Stimulated activated naive CD4-positive, alpha-beta T cell (primary cell): ENCODE measurements at regions not wholly inside any gene's neighbourhood (a gene's known extent, or its start where the extent isn't known, plus 50 kb on each side); places are given as distances from the start of the nearest gene placed in this dataset.
"Not testable (repeated sequence)": the region's sequence is repeated elsewhere in the genome, so short reads cannot be mapped to it uniquely, and the experiment has no call there.

ENCODE experiments used
- DNase-seq, 6 experiments: peaks; one replicate each; lab custom pipeline; 2025; lab: John Stamatoyannopoulos, UW

DNA sequence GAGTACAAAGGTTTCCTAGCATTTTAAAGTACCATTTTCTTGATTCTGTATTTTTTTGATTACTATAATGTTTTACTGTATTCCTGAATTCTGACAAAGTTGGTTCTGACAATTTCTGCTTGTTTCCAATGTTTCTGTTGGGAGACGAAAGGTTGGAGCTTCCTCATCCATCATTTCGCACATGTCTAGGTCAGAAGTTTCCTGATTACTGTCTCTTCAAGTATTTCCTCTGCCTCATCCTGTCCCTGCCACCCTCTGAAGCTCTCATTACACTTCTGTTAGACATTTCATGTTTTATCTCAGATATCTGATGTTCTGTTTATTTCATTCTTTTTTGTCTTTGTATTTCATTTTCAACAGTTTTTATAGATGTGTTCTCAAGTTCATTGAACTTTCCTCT, 895.8 kb downstream of the TSN start:
- DNase-seq, result no peak

- no peak for DNase-seq
Measured at GRCh38 chr2:122651780-122652179, 896.3 kb downstream of the TSN start.

GRCh38 chr2:122652670-122653069, 897.2 kb downstream of the TSN start:
- no peak for DNase-seq

DNA sequence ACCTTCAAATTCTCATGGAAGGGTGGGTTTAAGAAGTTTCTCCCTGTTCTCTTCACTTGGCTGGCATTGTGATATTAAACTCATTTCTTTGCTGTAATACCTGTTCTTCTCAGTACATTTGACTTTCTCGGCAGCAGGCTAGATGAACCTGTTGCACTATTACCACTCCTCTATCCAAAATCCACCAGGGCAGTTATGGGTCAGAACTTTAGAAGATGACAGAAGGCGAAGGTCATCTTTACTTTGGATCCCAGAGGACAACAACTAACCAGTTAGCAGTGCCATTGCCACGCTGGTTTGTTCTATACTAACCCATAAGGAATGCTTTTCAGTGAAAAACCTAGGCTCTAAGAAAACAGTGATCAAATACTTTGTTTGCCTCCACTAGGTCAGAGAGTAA, 901.0 kb downstream of the TSN start:
- no peak for DNase-seq

GRCh38 chr2:122660786-122661634, 905.6 kb downstream of the TSN start:
- DNase-seq, result no peak

DNA sequence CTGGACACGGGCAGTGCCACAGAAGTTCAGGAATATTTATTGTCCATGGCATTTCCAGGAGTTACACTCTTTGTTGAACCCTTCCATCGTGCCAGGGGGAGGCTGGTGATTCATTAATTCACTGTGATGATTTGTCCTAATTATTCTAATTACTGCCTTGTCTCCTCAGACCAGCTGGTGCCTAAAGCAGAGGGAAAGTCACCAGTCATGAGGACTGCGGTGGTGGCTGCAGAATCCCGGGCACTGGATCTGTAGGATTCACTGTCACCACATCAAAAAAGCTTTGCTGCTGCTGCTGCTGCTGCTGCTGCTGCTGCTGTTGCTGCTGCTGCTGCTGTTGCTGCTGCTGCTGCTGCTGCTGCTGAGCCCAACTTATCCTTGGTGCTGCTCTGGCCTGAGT, 908.2 kb downstream of the TSN start:
- no peak for DNase-seq

DNA sequence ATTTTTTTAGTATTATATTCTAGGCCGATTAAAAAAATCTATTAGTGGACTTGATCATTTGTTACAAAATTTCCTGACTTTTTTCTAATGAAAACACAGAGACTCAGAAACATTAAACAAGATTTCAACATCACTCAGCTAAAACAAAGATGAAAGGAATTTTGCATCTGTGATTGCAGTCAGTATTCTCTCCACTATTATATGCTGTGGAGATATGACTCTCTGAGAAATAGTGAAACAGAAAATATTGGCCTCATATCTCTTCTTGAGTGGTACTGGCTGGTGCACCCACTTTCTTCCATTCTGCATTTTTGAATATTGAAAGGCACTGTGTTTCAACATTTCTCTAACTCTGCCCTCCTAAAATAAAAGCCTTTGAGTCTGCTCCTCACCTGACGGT, 914.2 kb downstream of the TSN start:
- no peak for DNase-seq

GRCh38 chr2:122670897-122671296, 915.4 kb downstream of the TSN start:
- DNase-seq, result no peak

DNA sequence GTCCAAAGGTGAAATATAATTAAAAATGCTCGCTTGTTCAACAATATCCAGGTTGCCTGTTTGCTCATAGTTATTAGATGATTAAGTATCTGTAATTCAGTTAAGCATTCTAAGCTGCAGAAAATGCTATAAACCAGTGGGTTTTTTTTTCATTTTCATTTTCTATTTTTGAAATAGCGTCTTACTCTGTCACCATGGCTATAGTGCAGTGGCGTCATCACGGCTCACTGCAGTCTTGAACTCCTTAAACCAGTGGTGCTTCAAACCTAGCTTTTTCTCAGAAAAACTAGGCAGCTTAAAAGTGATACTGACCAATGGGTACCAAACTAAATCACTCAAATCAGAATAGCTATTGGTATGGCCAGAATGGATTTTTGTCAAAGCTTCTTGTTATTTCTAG, 925.2 kb downstream of the TSN start:
- no peak for DNase-seq

- DNase-seq, result no peak
Measured at GRCh38 chr2:122681626-122682025, 926.2 kb downstream of the TSN start.

- DNase-seq, result no peak
Measured at GRCh38 chr2:122682356-122682755, 926.9 kb downstream of the TSN start.

DNA sequence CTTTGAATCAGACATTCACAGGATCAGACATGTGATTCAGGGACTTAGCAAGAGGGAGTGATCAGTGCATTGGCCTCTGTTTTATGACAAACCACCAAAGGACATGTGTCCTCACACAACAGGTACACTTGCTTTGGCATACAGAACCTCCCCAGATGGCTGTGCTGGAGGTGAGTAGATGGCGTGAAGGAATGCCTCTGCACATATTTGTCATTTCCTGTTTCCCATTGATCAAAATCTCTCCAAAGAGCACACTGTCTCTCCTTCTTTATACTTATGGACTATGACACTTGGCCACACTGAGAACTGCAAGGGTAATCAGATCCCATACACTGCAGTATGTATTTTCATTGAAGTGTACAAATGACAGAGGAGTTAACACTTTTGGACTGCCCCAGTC, 927.6 kb downstream of the TSN start:
- no peak for DNase-seq

DNA sequence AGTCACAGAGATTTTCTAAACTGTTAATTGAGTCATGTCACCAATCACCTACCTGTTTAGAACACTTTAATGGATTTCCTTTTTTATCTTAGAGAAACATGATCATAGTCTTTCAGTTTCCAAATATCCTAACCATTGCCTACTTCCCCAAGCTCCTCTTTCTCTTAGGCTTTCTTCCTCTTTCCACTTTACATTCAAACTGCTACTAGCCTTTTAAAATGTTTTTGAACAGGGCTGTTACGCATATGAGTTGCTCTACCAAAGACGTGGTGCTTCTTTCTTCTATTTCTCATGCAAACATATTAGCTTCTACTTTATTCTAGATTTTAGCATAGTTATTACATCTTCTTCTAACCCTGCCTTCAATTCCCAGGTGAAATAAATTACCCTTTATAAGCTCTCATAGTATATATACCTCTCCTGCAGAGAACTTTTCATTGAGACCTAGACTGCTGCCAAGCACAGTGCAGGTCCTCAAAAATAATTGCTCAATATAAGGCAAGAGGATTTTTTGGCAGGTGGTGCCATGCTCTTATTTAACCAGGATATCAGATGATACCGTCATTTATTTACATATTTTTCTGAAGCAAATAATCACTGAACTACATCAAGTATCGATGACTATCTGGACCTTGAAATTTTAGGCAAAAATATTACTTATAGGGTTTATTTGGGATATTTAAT, 937.1 kb downstream of the TSN start:
- DNase-seq, result no peak

DNA sequence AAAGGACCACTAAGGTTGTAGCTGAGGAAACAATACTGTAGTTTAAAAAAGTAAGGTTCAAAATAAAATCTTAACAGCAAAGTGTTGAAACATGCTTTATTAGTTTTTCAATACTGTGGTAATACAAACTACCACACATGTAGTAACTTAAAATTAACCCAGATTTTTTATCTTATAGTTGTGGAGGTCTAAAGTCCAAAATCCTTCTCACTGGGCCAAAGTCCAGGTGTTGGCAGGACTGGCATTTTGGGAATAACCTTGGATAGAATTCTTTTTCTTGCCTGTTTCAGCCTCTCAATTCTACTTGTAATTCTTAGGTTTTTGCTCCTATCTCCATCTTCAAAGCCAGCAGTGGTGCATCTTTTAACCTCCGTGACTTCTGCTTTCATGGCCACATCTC, 942.0 kb downstream of the TSN start:
- DNase-seq, result no peak

DNA sequence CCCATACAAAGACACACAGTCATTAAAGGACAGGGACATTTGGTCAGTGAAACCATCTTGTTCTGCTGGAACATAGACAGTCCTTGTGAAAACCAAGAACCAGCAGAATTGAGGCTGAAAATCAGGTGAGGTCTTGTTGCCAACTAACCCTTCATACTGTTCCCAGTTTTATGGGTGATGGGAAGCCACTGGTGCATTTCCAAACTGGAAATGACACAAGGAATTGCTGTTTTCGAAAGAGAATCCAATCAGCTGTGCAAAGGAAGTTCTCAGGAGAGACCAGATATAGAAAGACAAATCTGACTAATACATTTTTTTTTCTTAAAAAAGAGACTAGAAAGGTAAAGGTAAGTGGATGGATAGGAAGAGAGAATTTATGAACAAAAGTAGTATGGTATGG, 948.2 kb downstream of the TSN start:
- no peak for DNase-seq

GRCh38 chr2:122704109-122704563, 948.7 kb downstream of the TSN start:
- no peak for DNase-seq

- no peak for DNase-seq
Measured at GRCh38 chr2:122705746-122706145, 950.3 kb downstream of the TSN start.

DNA sequence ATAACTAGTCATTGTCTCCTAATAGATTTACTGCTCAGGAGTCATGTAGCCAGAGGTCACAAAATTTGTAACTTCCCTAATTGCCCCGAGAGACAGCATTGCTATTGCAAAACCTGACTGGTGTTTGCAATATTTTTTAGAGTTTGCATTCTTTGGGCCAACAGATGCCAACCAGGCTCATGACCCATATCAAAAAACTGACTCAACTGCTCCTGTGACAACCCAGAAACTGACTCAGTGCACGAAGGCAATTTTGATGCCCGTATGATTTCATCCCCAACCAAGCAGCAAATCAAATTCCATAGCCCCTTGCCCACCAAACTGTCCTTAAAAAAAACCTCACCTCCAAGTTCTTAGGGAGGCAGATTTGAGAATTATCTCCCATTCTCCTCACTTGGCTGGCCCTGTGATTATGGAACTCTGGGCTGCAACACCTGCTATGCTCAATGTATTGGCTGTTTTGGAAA, 951.3 kb downstream of the TSN start:
- no peak for DNase-seq

DNA sequence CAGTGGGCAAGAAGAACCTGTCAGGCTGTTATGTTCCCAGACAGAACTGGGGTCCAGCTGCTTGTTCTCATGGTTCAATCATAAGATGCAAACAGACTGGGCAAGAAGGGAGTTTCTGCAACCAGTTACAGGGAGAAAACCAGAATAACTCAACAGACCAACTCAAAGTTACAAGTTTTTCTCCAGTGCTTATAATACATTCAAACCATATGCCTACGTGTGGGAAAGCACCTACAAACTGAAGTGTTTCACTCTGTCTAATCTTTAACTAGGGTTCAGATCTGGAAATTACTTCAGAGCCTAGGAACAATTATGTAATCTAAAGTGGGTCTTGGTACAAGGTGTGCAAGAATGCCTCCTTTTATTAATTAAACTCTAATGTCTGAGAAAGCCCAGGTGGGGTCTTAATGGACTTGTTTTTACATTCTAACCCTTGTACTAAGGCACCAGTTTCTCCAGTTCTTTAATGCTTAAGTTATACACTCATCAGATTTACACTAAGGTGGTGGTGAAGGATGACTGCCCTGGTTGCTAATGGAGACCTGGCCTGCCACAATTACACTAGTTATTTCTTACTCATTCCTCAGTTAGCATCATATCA, 951.9 kb downstream of the TSN start:
- DNase-seq, result no peak

- DNase-seq, result no peak
Measured at GRCh38 chr2:122710049-122710448, 954.6 kb downstream of the TSN start.

DNA sequence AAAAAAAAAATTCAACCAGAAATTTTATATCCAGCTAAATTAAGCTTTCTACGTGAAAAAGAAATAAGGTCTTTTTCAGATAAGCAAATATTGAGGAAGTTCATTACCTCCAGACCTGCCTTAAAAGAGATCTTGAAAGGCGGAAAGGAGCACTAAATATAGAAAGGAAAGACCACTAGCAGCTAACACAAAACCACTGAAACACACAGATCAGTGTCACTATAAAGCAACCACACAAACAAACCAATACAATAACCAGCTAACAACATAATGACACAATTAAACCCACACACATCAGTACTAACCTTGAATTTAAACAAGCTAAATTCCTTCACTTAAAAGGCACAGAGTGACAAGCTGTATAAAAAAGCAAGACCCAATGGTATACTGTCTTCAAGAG, 958.3 kb downstream of the TSN start:
- no peak for DNase-seq

- not testable (repeated sequence) for DNase-seq
Measured at GRCh38 chr2:122720822-122721221, 965.4 kb downstream of the TSN start.
